WTC11 (cell line): ENCODE measurements at regions not wholly inside any gene's neighbourhood (a gene's known extent, or its start where the extent isn't known, plus 50 kb on each side); places are given as distances from the start of the nearest gene placed in this dataset.

Experiments
- ATAC-seq: fragments of 200-7000 bp; cut with Tn5 transposase; 2 replicates; pipeline ENCODE4 v1.10.0; 2021; ENCODE audit warnings: mild to moderate bottlenecking, moderate library complexity
- CTCF ChIA-PET: fragments of 300-600 bp; sonication (Branson Sonifier 250); formaldehyde crosslinking; loops from one replicate; lab custom pipeline; 2021; ENCODE audit warnings: antibody characterized with exemption; lab: Charles Lee
- POLR2A ChIA-PET: fragments of 350-600 bp; sonication (Branson Sonifier 250); formaldehyde crosslinking; loops from one replicate; lab custom pipeline; 2021; ENCODE audit warnings: antibody characterized with exemption; lab: Charles Lee
- DNase-seq: peaks from one replicate; pipeline ENCODE4 v3.0.0; 2021; ENCODE audit warnings: low spot score
- H3K27ac Mint-ChIP-seq: 2 replicates; pipeline ENCODE4 v1.8.0; 2021; ENCODE audit warnings: mixed read lengths
- H3K27me3 Mint-ChIP-seq: 2 replicates; pipeline ENCODE4 v1.8.0; 2021; ENCODE audit warnings: low read depth, mild to moderate bottlenecking, moderate library complexity, mixed read lengths
- H3K36me3 Mint-ChIP-seq: 2 replicates; pipeline ENCODE4 v1.8.0; 2021; ENCODE audit warnings: mixed read lengths
- H3K4me1 Mint-ChIP-seq: 2 replicates; pipeline ENCODE4 v1.8.0; 2022; ENCODE audit warnings: mixed read lengths
- H3K4me3 Mint-ChIP-seq: 2 replicates; pipeline ENCODE4 v1.8.0; 2021; ENCODE audit warnings: mild to moderate bottlenecking, moderate library complexity, mixed read lengths
- H3K9me3 Mint-ChIP-seq: 2 replicates; pipeline ENCODE4 v1.8.0; 2021; ENCODE audit warnings: mixed read lengths
- ATF2 ChIP-seq: sonication (generic); formaldehyde crosslinking; IDR thresholded peaks from 2 replicates; pipeline ENCODE4 v1.8.1; 2022; ENCODE audit warnings: low read depth, missing genetic modification reagents, borderline replicate concordance
- FOXJ3 ChIP-seq: sonication (generic); formaldehyde crosslinking; IDR thresholded peaks from 2 replicates; pipeline ENCODE4 v1.9.0; 2021; ENCODE audit warnings: missing genetic modification reagents, mild to moderate bottlenecking, borderline replicate concordance
- FOXP1 ChIP-seq: sonication (generic); formaldehyde crosslinking; IDR thresholded peaks from 2 replicates; pipeline ENCODE4 v1.8.0; 2022; ENCODE audit warnings: missing genetic modification reagents, mild to moderate bottlenecking, moderate library complexity, borderline replicate concordance
- GRHL2 ChIP-seq: fragments of 250-450 bp; sonication (Bioruptor Pico); IDR thresholded peaks from 2 replicates; pipeline ENCODE4 v1.8.0; 2022; ENCODE audit warnings: mild to moderate bottlenecking, moderate library complexity; ENCODE audit not compliant: insufficient replicate concordance, severe bottlenecking
- HMGXB4 ChIP-seq: sonication (generic); formaldehyde crosslinking; IDR thresholded peaks from 2 replicates; pipeline ENCODE4 v1.8.1; 2023; ENCODE audit warnings: mild to moderate bottlenecking, moderate library complexity, missing genetic modification reagents
- JAZF1 ChIP-seq: fragments of 250-450 bp; sonication (Bioruptor Pico); IDR thresholded peaks from 2 replicates; pipeline ENCODE4 v1.9.0; 2021; ENCODE audit warnings: moderate library complexity, mild to moderate bottlenecking, inconsistent platforms
- MAX ChIP-seq: sonication (generic); formaldehyde crosslinking; IDR thresholded peaks from 2 replicates; pipeline ENCODE4 v1.8.0; 2022; ENCODE audit warnings: mild to moderate bottlenecking, missing genetic modification reagents
- MXD4 ChIP-seq: fragments of 250-450 bp; sonication (Bioruptor Pico); IDR thresholded peaks from 2 replicates; pipeline ENCODE4 v1.8.0; 2021; ENCODE audit warnings: mild to moderate bottlenecking, moderate library complexity, borderline replicate concordance
- NFATC4 ChIP-seq: fragments of 250-450 bp; sonication (Bioruptor Pico); IDR thresholded peaks from 2 replicates; pipeline ENCODE4 v1.9.0; 2021; ENCODE audit warnings: mild to moderate bottlenecking
- NFE2L1 ChIP-seq: sonication (generic); formaldehyde crosslinking; IDR thresholded peaks from 2 replicates; pipeline ENCODE4 v1.8.1; 2023; ENCODE audit warnings: missing genetic modification reagents
- RORB ChIP-seq: fragments of 250-450 bp; sonication (Bioruptor Pico); IDR thresholded peaks from 2 replicates; pipeline ENCODE4 v1.9.0; 2021; ENCODE audit warnings: mild to moderate bottlenecking
- SOX15 ChIP-seq: fragments of 250-450 bp; sonication (Bioruptor Pico); IDR thresholded peaks from 2 replicates; pipeline ENCODE4 v1.9.0; 2021; ENCODE audit warnings: mild to moderate bottlenecking
- ZNF263 ChIP-seq: sonication (generic); formaldehyde crosslinking; IDR thresholded peaks from 2 replicates; pipeline ENCODE4 v1.8.1; 2022; ENCODE audit warnings: low read depth, mild to moderate bottlenecking, moderate library complexity, missing genetic modification reagents
- ZNF317 ChIP-seq: sonication (generic); formaldehyde crosslinking; IDR thresholded peaks from 2 replicates; pipeline ENCODE4 v1.8.1; 2023; ENCODE audit warnings: low read depth, mild to moderate bottlenecking, moderate library complexity, missing genetic modification reagents, borderline replicate concordance
- ZNF425 ChIP-seq: fragments of 250-450 bp; sonication (Bioruptor Pico); conservative IDR thresholded peaks from 2 replicates; pipeline ENCODE4 v1.9.0; 2021; ENCODE audit warnings: mild to moderate bottlenecking
- ZNF512 ChIP-seq: sonication (generic); formaldehyde crosslinking; IDR thresholded peaks from 2 replicates; pipeline ENCODE4 v1.8.1; 2022; ENCODE audit warnings: missing genetic modification reagents, borderline replicate concordance
- ZNF532 ChIP-seq: fragments of 250-450 bp; sonication (Bioruptor Pico); IDR thresholded peaks from 2 replicates; pipeline ENCODE4 v1.9.0; 2021; ENCODE audit warnings: mild to moderate bottlenecking, borderline replicate concordance

- H3K9me3 Mint-ChIP-seq, result peaks cover 24% of the 10 kb centered on the region
- no peak for ATAC-seq
- H3K4me1 Mint-ChIP-seq, result peaks cover 10% of the 10 kb centered on the region
- no peak overlapping the region for H3K4me3 Mint-ChIP-seq
- H3K36me3 Mint-ChIP-seq, result peaks cover 16% of the 10 kb centered on the region
- H3K27ac Mint-ChIP-seq, result no peak overlapping the region
- no peak for DNase-seq
- no peaks in the 10 kb centered on the region; the same call in 1 of the 2 replicates for H3K27me3 Mint-ChIP-seq
- no peak for TF ChIP-seq ATF2 (CRISPR knock-in tag)
- TF ChIP-seq ZNF532 (CRISPR knock-in tag), result no peak
- TF ChIP-seq ZNF317 (CRISPR knock-in tag), result no peak
- TF ChIP-seq ZNF512, result no peak
- no peak for TF ChIP-seq HMGXB4
- no peak for TF ChIP-seq SOX15 (CRISPR knock-in tag)
- TF ChIP-seq NFE2L1 (CRISPR knock-in tag), result no peak
- no peak for TF ChIP-seq RORB (CRISPR knock-in tag)
- no peak for TF ChIP-seq NFATC4 (CRISPR knock-in tag)
- no peak for TF ChIP-seq ZNF425 (CRISPR knock-in tag)
- no peak for TF ChIP-seq ZNF263 (CRISPR knock-in tag)
- no peak for TF ChIP-seq JAZF1 (CRISPR knock-in tag)
- TF ChIP-seq GRHL2 (CRISPR knock-in tag), result no peak
- no peak for TF ChIP-seq MAX
- TF ChIP-seq FOXJ3 (CRISPR knock-in tag), result no peak
- no peak for TF ChIP-seq MXD4 (CRISPR knock-in tag)
- no peak for TF ChIP-seq FOXP1 (CRISPR knock-in tag)
- POLR2A ChIA-PET, result no interaction called here
- CTCF ChIA-PET, result interaction anchor here (0.9 kb wide), 1 partner anchor 58 kb away, joined by 3 read pairs; no protein-coding TSS in a partner anchor
Measured at GRCh38 chr7:54846273-54846672, 87.3 kb upstream of the SEC61G start.
